ENCODE measurements at regions not wholly inside any gene's neighbourhood (a gene's known extent, or its start where the extent isn't known, plus 50 kb on each side); places are given as distances from the start of the nearest gene placed in this dataset.
A peak's percentile ranks its signal among the peaks of the same experiment; 100 is the strongest.

GRCh38 chr16:82257990-82258389 is 88.0 kb upstream of the MPHOSPH6 start:
- Histone ChIP-seq H3K4me3 (ENCODE audit: insufficient read depth, low read depth, low read length) (no peak overlapping the region), H3K27me3 (ENCODE audit: control insufficient read depth, insufficient read depth, low read length) (no peaks in the 10 kb centered on the region), H3K36me3 (replicated peaks; ENCODE audit: control insufficient read depth, insufficient read depth, low read length) (no peaks in the 10 kb centered on the region)
- no peak for DNase-seq

- Histone ChIP-seq H3K4me3 (ENCODE audit: insufficient read depth, low read depth, low read length) (no peak overlapping the region), H3K36me3 (replicated peaks; ENCODE audit: control insufficient read depth, insufficient read depth, low read length) (no peaks in the 10 kb centered on the region), H3K27me3 (ENCODE audit: control insufficient read depth, insufficient read depth, low read length) (no peaks in the 10 kb centered on the region)
- no peak for DNase-seq
Measured at GRCh38 chr16:82252582-82252981, 82.6 kb upstream of the MPHOSPH6 start.

GRCh38 chr16:82248677-82249076 is 78.7 kb upstream of the MPHOSPH6 start:
- Histone ChIP-seq H3K27me3 (ENCODE audit: control insufficient read depth, insufficient read depth, low read length) (no peaks in the 10 kb centered on the region), H3K4me3 (ENCODE audit: insufficient read depth, low read depth, low read length) (no peak overlapping the region), H3K36me3 (replicated peaks; ENCODE audit: control insufficient read depth, insufficient read depth, low read length) (no peaks in the 10 kb centered on the region)
- no peak for DNase-seq

GRCh38 chr16:82248012-82248656 is 78.1 kb upstream of the MPHOSPH6 start:
- Histone ChIP-seq H3K4me3 (ENCODE audit: insufficient read depth, low read depth, low read length) (no peak overlapping the region), H3K27me3 (ENCODE audit: control insufficient read depth, insufficient read depth, low read length) (no peaks in the 10 kb centered on the region), H3K36me3 (replicated peaks; ENCODE audit: control insufficient read depth, insufficient read depth, low read length) (no peaks in the 10 kb centered on the region)
- DNase-seq: no peak

GRCh38 chr16:82242201-82242600 is 72.2 kb upstream of the MPHOSPH6 start:
- no peak for DNase-seq
- Histone ChIP-seq H3K27me3 (ENCODE audit: control insufficient read depth, insufficient read depth, low read length) (no peaks in the 10 kb centered on the region), H3K4me3 (ENCODE audit: insufficient read depth, low read depth, low read length) (no peak overlapping the region), H3K36me3 (replicated peaks; ENCODE audit: control insufficient read depth, insufficient read depth, low read length) (no peaks in the 10 kb centered on the region)

GRCh38 chr16:82241469-82242052 is 71.5 kb upstream of the MPHOSPH6 start:
- no peak overlapping the region for H3K4me3 ChIP-seq (ENCODE audit: insufficient read depth, low read depth, low read length)
- H3K27me3 ChIP-seq (ENCODE audit: control insufficient read depth, insufficient read depth, low read length): no peaks in the 10 kb centered on the region
- peak; percentile 29 for DNase-seq
- H3K36me3 ChIP-seq (replicated peaks; ENCODE audit: control insufficient read depth, insufficient read depth, low read length): no peaks in the 10 kb centered on the region

- Histone ChIP-seq H3K4me3 (ENCODE audit: insufficient read depth, low read depth, low read length) (no peak overlapping the region), H3K36me3 (replicated peaks; ENCODE audit: control insufficient read depth, insufficient read depth, low read length) (no peaks in the 10 kb centered on the region), H3K27me3 (ENCODE audit: control insufficient read depth, insufficient read depth, low read length) (no peaks in the 10 kb centered on the region)
- DNase-seq: no peak
Measured at GRCh38 chr16:82240111-82240510, 70.1 kb upstream of the MPHOSPH6 start.

- no peaks in the 10 kb centered on the region for H3K36me3 ChIP-seq (replicated peaks; ENCODE audit: control insufficient read depth, insufficient read depth, low read length)
- DNase-seq: no peak
- H3K27me3 ChIP-seq (ENCODE audit: control insufficient read depth, insufficient read depth, low read length): no peaks in the 10 kb centered on the region
- no peak overlapping the region for H3K4me3 ChIP-seq (ENCODE audit: insufficient read depth, low read depth, low read length)
Measured at GRCh38 chr16:82236875-82237274, 66.9 kb upstream of the MPHOSPH6 start.

GRCh38 chr16:82236415-82236814 is 66.4 kb upstream of the MPHOSPH6 start:
- DNase-seq: no peak
- no peaks in the 10 kb centered on the region for H3K27me3 ChIP-seq (ENCODE audit: control insufficient read depth, insufficient read depth, low read length)
- H3K36me3 ChIP-seq (replicated peaks; ENCODE audit: control insufficient read depth, insufficient read depth, low read length): no peaks in the 10 kb centered on the region
- H3K4me3 ChIP-seq (ENCODE audit: insufficient read depth, low read depth, low read length): no peak overlapping the region

- no peaks in the 10 kb centered on the region for H3K27me3 ChIP-seq (ENCODE audit: control insufficient read depth, insufficient read depth, low read length)
- H3K4me3 ChIP-seq (ENCODE audit: insufficient read depth, low read depth, low read length): no peak overlapping the region
- H3K36me3 ChIP-seq (replicated peaks; ENCODE audit: control insufficient read depth, insufficient read depth, low read length): no peaks in the 10 kb centered on the region
- no peak for DNase-seq
Measured at GRCh38 chr16:82232806-82233205, 62.8 kb upstream of the MPHOSPH6 start.

- no peaks in the 10 kb centered on the region for H3K36me3 ChIP-seq (replicated peaks; ENCODE audit: control insufficient read depth, insufficient read depth, low read length)
- no peak overlapping the region for H3K4me3 ChIP-seq (ENCODE audit: insufficient read depth, low read depth, low read length)
- DNase-seq: no peak
- no peaks in the 10 kb centered on the region for H3K27me3 ChIP-seq (ENCODE audit: control insufficient read depth, insufficient read depth, low read length)
Measured at GRCh38 chr16:82231008-82231787, 61.2 kb upstream of the MPHOSPH6 start.

- Histone ChIP-seq H3K36me3 (replicated peaks; ENCODE audit: control insufficient read depth, insufficient read depth, low read length) (no peaks in the 10 kb centered on the region), H3K4me3 (ENCODE audit: insufficient read depth, low read depth, low read length) (no peak overlapping the region)
Measured at GRCh38 chr16:82229800-82230619, 60.0 kb upstream of the MPHOSPH6 start.

GRCh38 chr16:82226327-82226726 is 56.3 kb upstream of the MPHOSPH6 start:
- DNase-seq: no peak
- Histone ChIP-seq H3K27me3 (ENCODE audit: control insufficient read depth, insufficient read depth, low read length) (no peaks in the 10 kb centered on the region), H3K4me3 (ENCODE audit: insufficient read depth, low read depth, low read length) (no peak overlapping the region), H3K36me3 (replicated peaks; ENCODE audit: control insufficient read depth, insufficient read depth, low read length) (no peaks in the 10 kb centered on the region)

More at GRCh38 chr16:82229800-82230619, 60.0 kb upstream of the MPHOSPH6 start:
- DNase-seq: peak; percentile 53
- no peaks in the 10 kb centered on the region for H3K27me3 ChIP-seq (ENCODE audit: control insufficient read depth, insufficient read depth, low read length)

GRCh38 chr16:82224821-82225220 is 54.8 kb upstream of the MPHOSPH6 start:
- Histone ChIP-seq H3K36me3 (replicated peaks; ENCODE audit: control insufficient read depth, insufficient read depth, low read length) (no peaks in the 10 kb centered on the region), H3K4me3 (ENCODE audit: insufficient read depth, low read depth, low read length) (no peak overlapping the region), H3K27me3 (ENCODE audit: control insufficient read depth, insufficient read depth, low read length) (no peaks in the 10 kb centered on the region)
- no peak for DNase-seq
